Endothelial cell of umbilical vein (primary cell): ENCODE measurements at regions not wholly inside any gene's neighbourhood (a gene's known extent, or its start where the extent isn't known, plus 50 kb on each side); places are given as distances from the start of the nearest gene placed in this dataset.

ENCODE experiments used
- CTCF ChIP-seq, 2 donors: IDR thresholded peaks; 1 replicate in 1 of 2; 2 replicates in 1 of 2; pipeline ENCODE4 v1.5.1; 2011; ENCODE audit warnings: low read length in 2 of 2, mild to moderate bottlenecking in 2 of 2, moderate library complexity in 2 of 2, control low read depth in 1 of 2, inconsistent platforms in 1 of 2, low read depth in 1 of 2; ENCODE audit not compliant: insufficient read depth in 1 of 2; ENCODE audit errors: extremely low read depth in 1 of 2
- EZH2 ChIP-seq: IDR thresholded peaks from 2 replicates; pipeline ENCODE4 v1.6.1; 2012; ENCODE audit warnings: borderline replicate concordance, low read depth, mild to moderate bottlenecking, moderate library complexity, low read length, inconsistent platforms; ENCODE audit not compliant: severe bottlenecking
- FOS ChIP-seq: IDR thresholded peaks from 2 replicates; pipeline ENCODE4 v1.6.1; 2011; ENCODE audit warnings: mild to moderate bottlenecking, low read length, moderate library complexity, borderline replicate concordance; ENCODE audit not compliant: insufficient read depth
- JUN ChIP-seq: IDR thresholded peaks from 2 replicates; pipeline ENCODE4 v1.6.1; 2011; ENCODE audit warnings: borderline replicate concordance, low read depth; ENCODE audit not compliant: insufficient read length, insufficient read depth
- MYC ChIP-seq: IDR thresholded peaks from one replicate; pipeline ENCODE4 v1.6.1; 2011; ENCODE audit warnings: mild to moderate bottlenecking, low read depth, low read length
- POLR2A ChIP-seq: IDR thresholded peaks from 2 replicates; pipeline ENCODE4 v1.6.1; 2012; ENCODE audit warnings: low read depth, mild to moderate bottlenecking, control low read depth, low read length
- POLR2AphosphoS5 ChIP-seq: IDR thresholded peaks from 2 replicates; pipeline ENCODE4 v1.6.1; 2012; ENCODE audit warnings: low read depth, mild to moderate bottlenecking, control low read depth, low read length, moderate library complexity; ENCODE audit not compliant: insufficient read depth
- TF ChIP-seq, protein P1 (sequence below): IDR thresholded peaks from 2 replicates; pipeline ENCODE4 v1.6.1; 2011; ENCODE audit not compliant: insufficient read depth, insufficient read length

GRCh38 chr1:214215583-214215982, 65.4 kb upstream of the SMYD2 start:
- TF ChIP-seq JUN (no peak), EZH2 (no peak), CTCF (IDR thresholded peaks at IDR 0.05; ENCODE audit: extremely low read depth in 1 of 2, insufficient read depth in 1 of 2, low read depth in 1 of 2, low read length in 2 of 2) (no peak), POLR2A (no peak), POLR2AphosphoS5 (no peak), MYC (no peak), FOS (no peak)
- TF ChIP-seq, protein P1, sequence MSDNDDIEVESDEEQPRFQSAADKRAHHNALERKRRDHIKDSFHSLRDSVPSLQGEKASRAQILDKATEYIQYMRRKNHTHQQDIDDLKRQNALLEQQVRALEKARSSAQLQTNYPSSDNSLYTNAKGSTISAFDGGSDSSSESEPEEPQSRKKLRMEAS, result no peak
